HG03135 (cell line): ENCODE measurements at regions not wholly inside any gene's neighbourhood (a gene's known extent, or its start where the extent isn't known, plus 50 kb on each side); places are given as distances from the start of the nearest gene placed in this dataset.
"Not testable (repeated sequence)": the region's sequence is repeated elsewhere in the genome, so short reads cannot be mapped to it uniquely, and the experiment has no call there.

Experiments used
- ATAC-seq: cut with Tn5 transposase; IDR thresholded peaks from one replicate; pipeline ENCODE4 v1.9.1; 2021; ENCODE audit warnings: mild to moderate bottlenecking, moderate library complexity; ENCODE audit not compliant: unreplicated experiment

DNA sequence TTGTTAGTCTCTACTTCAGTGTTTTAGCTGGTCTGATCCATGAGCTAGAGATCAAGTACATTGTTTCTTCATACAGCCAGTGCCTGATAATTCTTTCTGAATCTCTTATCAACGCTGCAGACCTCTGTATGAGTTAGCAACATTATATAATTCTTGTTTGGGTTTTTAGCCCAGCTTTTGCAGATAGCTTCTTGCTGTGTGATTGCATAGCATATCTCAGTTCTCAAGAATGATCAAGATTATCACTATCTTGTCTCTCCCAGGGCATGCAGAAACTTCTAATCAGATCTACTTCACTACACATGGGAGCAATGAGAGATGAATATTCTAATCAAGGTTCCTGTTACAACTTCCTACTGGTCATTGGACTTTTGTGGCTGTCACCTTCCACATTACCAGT lies 158.3 kb downstream of the FAM174A start:
- no peak for ATAC-seq

DNA sequence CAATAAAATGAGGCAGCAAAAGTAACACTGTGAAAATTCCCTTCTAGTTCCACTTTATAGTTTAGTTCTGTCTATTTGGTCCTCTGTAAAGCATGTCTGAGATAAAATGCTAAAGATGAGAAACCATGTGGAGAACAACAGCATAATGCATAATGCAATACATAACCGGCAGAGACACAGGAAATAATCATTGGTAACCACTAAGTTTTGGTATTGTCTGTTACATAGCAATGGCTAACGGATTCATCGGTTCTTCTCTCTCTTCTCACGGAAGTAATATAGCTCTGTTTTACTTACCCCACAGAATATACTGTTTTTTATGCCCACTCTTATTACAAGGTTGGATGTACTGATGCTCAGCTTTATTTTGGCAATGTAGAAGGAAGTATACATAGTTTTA lies 158.9 kb downstream of the FAM174A start:
- ATAC-seq: no peak

DNA sequence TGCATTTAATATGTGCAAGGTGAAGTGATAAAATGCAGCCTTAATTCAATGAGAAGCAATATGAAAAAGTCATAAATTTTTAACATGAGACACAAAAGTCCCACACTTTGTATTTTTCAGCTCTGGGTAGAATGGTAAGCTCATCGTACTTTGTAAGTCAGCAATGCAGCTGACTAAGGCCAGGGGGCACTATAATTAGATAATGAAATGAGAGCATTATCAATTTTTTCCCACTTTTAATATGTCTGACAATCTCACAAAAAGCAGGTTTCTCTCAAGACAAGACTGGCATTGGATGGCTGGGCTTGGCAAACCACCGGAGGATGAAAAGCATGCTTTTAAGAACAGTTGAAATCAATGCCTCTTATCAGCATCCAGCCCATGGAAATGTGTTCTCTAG lies 162.8 kb downstream of the FAM174A start:
- no peak for ATAC-seq

DNA sequence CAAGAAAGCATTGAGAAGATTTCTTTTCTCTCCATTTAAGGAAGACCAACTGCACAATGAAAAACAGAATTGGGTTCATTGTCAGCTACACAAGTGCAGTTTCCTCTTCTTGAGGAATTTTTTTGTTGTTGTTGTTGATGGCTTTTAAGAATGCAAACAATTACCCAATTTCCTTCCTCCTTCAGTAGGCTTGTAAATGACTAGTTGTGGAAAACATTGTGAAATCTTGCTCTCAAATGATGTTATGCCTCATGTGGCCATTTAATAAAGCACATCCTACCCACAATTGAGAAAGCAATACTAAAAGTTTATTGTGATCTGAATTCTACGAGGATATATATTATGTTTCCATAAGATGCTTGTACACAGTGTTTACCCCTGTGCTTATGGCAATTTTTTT lies 171.6 kb downstream of the FAM174A start:
- ATAC-seq: peak; percentile 69

DNA sequence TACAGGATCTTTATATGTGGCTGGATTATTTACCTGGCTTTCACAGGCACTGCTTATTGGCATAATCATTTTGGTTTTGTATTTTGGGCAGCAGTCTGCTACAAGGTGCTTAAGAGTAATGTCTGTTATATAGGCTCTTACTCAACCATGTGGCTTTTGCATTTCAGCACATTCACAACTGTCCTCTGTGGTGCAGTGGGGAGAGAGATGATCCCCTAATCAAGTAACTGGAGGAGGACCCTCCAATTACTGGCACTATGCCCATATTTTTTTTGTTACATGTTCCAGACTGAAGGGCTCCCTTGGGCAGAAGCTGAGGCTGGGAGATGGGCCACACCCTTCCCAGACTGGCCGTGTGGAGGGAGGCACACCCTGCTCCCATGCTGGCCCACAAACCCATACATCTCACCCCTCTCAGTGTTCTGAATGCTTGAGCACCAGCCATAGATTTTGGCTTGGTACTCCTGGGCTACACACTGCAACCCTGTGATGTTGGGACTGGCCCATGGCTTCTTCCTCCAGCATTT lies 173.5 kb downstream of the FAM174A start:
- ATAC-seq: no peak

DNA sequence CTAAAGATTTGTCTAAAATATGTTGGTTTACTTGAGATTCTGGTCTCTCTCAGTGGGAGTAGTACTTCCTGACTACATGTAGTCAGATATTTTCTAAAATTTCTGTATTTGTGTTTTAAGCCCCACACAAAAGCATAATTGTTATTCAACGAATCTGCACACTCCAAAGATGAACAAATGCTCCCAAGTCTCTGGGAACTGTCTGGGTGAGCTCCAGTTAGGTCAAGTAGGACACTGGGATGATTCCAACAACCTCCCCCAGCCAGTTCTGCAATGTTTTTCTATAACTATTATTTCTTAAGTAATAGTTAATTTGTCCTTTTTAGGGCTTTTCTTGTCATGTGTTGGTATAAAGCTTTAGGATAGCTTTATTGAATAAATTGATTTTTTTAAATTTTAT lies 174.6 kb downstream of the FAM174A start:
- ATAC-seq: no peak

DNA sequence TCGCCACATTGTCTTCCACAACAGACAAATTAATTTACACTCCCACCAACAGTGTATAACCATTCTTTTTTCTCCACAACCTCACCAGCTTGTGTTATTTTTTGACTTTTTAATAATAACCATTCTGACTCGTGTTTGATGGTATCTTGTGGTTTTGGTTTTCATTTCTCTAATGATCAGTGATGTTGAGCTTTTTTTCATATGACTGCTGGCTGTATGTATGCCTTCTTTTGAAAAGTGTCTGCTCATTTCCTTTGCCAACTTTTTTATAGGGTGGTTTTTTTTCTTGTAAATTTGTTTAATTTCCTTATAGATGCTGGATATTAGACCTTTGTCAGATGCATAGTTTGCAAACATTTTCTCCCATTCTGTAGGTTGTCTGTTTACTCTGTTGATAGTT lies 179.6 kb downstream of the FAM174A start:
- not testable (repeated sequence) for ATAC-seq

DNA sequence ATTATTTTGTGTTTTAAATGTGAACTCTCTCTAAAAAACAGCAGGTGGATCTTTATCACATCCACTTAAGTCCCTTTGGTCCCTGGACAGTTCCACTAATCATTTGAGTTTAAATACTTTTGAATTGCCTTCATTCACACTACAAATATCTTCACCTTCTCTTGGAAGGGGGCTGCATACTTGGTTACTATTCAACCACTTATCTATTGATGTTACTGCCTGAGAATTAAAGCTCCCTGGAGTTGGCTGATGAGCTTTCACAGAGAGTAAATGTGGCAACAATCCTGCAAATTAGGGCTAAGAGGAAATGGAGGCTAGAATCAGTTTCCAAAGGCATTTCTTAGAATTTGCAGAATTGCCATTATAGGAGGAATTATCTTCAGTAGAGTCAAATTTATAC lies 180.4 kb downstream of the ST8SIA4 start:
- ATAC-seq: no peak

DNA sequence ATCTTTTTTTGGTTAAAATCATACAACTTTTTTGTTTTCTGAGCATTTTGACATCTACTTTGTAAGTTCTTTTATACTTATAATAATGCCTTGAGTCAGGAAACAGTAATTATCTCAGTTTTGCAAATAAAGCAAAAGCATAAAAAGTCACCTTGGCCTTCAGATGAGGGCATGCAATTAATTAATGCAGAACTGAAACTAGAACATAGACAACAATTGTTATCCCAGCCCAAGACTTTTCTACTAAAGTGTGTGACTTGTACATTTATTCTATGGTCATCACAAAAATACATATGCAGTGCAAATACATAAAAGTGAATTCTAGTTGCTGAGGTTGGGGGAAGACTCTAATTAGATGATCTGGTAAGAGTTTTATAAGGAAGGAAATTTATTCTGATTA lies 179.9 kb downstream of the ST8SIA4 start:
- ATAC-seq: no peak

DNA sequence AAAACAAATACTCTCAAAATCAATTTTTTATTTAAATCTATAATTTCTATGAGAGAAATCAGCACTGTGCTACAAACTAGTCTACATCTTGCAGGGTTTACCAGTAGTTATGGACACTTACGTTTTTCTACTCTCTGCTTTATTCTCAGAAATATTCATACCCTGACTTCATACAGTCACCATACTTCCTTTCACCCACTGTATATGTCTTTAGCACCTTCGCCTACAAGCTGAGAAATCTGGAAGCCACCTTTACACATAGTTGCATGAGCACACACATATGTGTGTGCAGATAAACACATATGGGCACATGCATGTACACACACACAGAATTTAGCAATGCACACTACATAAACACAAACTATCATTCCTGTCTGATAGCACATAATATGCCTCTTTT lies 177.0 kb downstream of the ST8SIA4 start:
- no peak for ATAC-seq

DNA sequence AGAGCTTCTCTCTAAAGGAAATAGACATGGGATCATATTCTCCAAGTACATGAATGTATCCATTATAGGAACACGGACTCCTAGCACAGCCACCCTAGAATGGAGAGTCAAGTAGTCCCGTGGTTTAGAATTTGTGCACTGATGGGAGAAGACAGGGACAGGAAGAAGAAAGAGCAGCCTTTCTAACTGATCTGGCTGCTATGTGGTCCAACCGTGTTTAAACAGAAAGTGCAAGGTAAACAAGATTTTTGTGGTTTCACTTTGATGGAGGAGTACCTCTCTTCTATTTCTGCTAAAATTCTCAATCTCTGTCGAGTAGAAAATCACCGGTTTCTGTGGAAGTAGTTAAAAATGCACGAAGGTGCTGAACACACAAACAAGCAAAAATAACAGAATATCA lies 171.3 kb downstream of the ST8SIA4 start:
- ATAC-seq: peak; percentile 97

DNA sequence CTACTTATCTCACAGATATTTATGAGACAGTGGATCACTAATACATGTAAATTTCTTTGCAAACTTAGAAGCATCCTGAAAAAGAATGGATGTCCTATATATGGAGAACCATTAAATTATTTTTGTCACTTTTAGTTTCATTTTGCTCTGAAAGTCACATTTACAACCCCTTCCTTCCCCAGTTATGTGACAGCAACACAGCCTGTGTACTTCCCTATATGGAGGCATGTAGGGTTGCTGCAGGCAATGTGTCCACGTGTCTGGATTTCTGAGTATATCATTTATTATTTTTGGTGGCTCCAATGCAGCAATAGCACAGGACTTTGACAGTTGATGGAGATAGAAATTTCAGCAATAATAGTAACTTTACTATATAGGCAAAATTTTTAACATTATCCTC lies 156.4 kb downstream of the ST8SIA4 start:
- ATAC-seq: peak; percentile 89

DNA sequence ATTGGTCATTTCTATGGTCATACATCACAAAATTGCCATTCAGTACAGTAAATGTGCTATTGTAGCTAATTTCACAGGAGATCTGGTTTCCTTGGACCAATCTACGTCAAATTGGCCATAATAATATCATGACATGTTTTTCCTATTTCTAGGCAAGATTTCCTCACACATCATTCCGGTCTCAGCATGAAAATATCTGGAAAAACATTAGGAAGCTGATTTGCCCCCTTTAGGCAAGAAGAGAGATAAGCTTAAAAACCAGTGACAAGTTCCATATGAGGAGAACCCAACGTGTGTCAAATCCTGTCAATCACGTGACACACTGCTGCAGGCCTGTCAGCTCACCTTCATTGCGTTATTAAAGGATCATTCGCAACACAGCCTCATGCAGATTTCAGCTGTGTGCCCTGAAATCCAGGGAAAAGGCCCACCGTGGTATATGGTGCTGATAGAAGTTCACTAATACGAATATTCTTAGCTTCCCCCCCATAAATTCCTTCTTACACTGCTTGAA lies 153.3 kb downstream of the ST8SIA4 start:
- ATAC-seq: no peak

DNA sequence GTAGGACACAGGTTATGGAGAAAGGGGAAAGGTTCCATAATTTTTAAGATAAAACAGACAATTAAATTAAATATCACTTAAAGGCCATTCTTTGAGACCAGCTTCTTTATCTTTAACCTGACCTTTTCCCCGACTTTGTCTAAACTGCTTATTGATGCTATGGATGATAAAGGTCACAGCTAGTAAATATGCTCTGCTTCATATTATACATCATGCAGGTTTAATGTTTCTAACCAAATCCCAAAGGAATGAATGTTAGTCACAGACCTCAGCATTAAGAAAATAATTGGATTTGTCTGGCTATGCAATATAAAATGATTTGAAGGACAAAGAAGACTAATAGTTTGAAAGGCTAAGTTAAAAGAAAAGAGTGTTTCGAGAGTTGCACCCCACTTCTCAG lies 147.6 kb downstream of the ST8SIA4 start:
- no peak for ATAC-seq
